HCT116 (cell line): ENCODE measurements at regions not wholly inside any gene's neighbourhood (a gene's known extent, or its start where the extent isn't known, plus 50 kb on each side); places are given as distances from the start of the nearest gene placed in this dataset.

ENCODE experiments used
- ATAC-seq: fragments of 200-7000 bp; cut with Tn5 transposase; 2 replicates; pipeline ENCODE4 v1.9.1; 2020; ENCODE audit warnings: mild to moderate bottlenecking, moderate library complexity
- BruUV-seq: library from RNA; stranded (reverse); fragments of 400-500 nt; replicated peaks from 2 replicates; lab custom pipeline; 2021; lab: Mats Ljungman, UMichigan
- CTCF ChIA-PET: fragments of 300-600 bp; sonication (Branson Sonifier 250); formaldehyde crosslinking; loops from one replicate; lab custom pipeline; 2021; ENCODE audit warnings: antibody characterized with exemption; lab: Charles Lee
- POLR2A ChIA-PET: fragments of 300-600, 350-600 bp; sonication (Branson Sonifier 250); formaldehyde crosslinking; loops from one replicate; lab custom pipeline; 2021; ENCODE audit warnings: antibody characterized with exemption; lab: Charles Lee
- RAD21 ChIA-PET, 2 experiments: fragments of 300-600 bp; sonication (Branson Sonifier 250); formaldehyde crosslinking; loops; one replicate each; lab custom pipeline; 2023; ENCODE audit warnings: low total read pairs in 2 of 2; ENCODE audit not compliant: uncharacterized antibody in 2 of 2, unreplicated experiment in 2 of 2, low non-redundant PET in 1 of 2; lab: Charles Lee
- DNase-seq: peaks from one replicate; pipeline ENCODE4 v3.0.0-alpha.2; 2010; ENCODE audit warnings: low read depth, low spot score
- H2AFZ ChIP-seq: fragments of 200-600 bp; shearing (Covaris generic), sonication (generic); 2 replicates; pipeline ENCODE4 v1.6.1; 2017; ENCODE audit warnings: low read depth, mixed run types, mixed read lengths, antibody characterized with exemption, low read length; ENCODE audit not compliant: poor library complexity, severe bottlenecking
- H3K27ac ChIP-seq: 2 replicates; pipeline ENCODE4 v1.5.1; 2012; ENCODE audit warnings: low read depth, low read length
- H3K27me3 ChIP-seq: fragments of 200-600 bp; sonication (generic); 2 replicates; pipeline ENCODE4 v1.6.1; 2016; ENCODE audit warnings: mixed run types, low read length, mixed read lengths; ENCODE audit not compliant: insufficient read depth
- H3K36me3 ChIP-seq, 2 experiments: fragments of 200-500 bp in 1 of 2; fragments of 200-600 bp in 1 of 2; sonication (Bioruptor generic) in 1 of 2; sonication (generic) in 1 of 2; 2 replicates each; pipeline versions ENCODE4 v1.5.1 to v1.6.1; 2014 to 2016; ENCODE audit warnings: low read length in 2 of 2, inconsistent platforms in 1 of 2, mixed read lengths in 1 of 2, mixed run types in 1 of 2; ENCODE audit not compliant: insufficient read depth in 2 of 2, control insufficient read depth in 1 of 2
- H3K4me1 ChIP-seq, 2 experiments: fragments of 200-600 bp in 1 of 2; sonication (generic) in 1 of 2; 2 replicates each; pipeline versions ENCODE4 v1.5.1 to v1.6.1; 2012 to 2017; ENCODE audit warnings: low read length in 2 of 2, inconsistent platforms in 1 of 2, mild to moderate bottlenecking in 1 of 2, mixed read lengths in 1 of 2, mixed run types in 1 of 2, moderate library complexity in 1 of 2; ENCODE audit not compliant: insufficient read depth in 2 of 2, control insufficient read depth in 1 of 2
- H3K4me2 ChIP-seq: fragments of 200-600 bp; sonication (generic); 2 replicates; pipeline ENCODE4 v1.6.1; 2017; ENCODE audit warnings: mixed run types, low read length, mixed read lengths
- H3K4me3 ChIP-seq, 2 experiments: fragments of 200-600 bp in 1 of 2; sonication (generic) in 1 of 2; replicated peaks in 1 of 2; 2 replicates each; pipeline ENCODE4 v1.5.1; 2011 to 2016; ENCODE audit warnings: low read length in 2 of 2, control low read depth in 1 of 2, low read depth in 1 of 2, mild to moderate bottlenecking in 1 of 2, mixed read lengths in 1 of 2, mixed run types in 1 of 2
- H3K79me2 ChIP-seq: fragments of 200-600 bp; sonication (generic); 2 replicates; pipeline ENCODE4 v1.6.1; 2017; ENCODE audit warnings: mild to moderate bottlenecking, mixed run types, low read length, moderate library complexity, mixed read lengths; ENCODE audit not compliant: insufficient read depth
- H3K9ac ChIP-seq: fragments of 200-600 bp; sonication (generic); 2 replicates; pipeline ENCODE4 v1.6.1; 2016; ENCODE audit warnings: low read length, mixed read lengths
- H3K9me2 ChIP-seq: fragments of 200-600 bp; sonication (generic), shearing (Covaris generic); 2 replicates; pipeline ENCODE4 v1.6.1; 2017; ENCODE audit warnings: mixed run types, mild to moderate bottlenecking, moderate library complexity; ENCODE audit not compliant: insufficient read depth
- H3K9me3 ChIP-seq, 2 experiments: fragments of 200-500 bp in 1 of 2; fragments of 200-600 bp in 1 of 2; sonication (Bioruptor generic) in 1 of 2; sonication (generic) in 1 of 2; 2 replicates each; pipeline ENCODE4 v1.6.1; 2014 to 2017; ENCODE audit warnings: low read length in 2 of 2, mixed read lengths in 2 of 2, inconsistent platforms in 1 of 2, low read depth in 1 of 2, mild to moderate bottlenecking in 1 of 2, mixed run types in 1 of 2, moderate library complexity in 1 of 2; ENCODE audit not compliant: control insufficient read depth in 1 of 2, insufficient read depth in 1 of 2
- H4K20me1 ChIP-seq: fragments of 200-600 bp; sonication (generic), shearing (Covaris generic); 2 replicates; pipeline ENCODE4 v1.6.1; 2017; ENCODE audit warnings: mixed run types, mild to moderate bottlenecking, moderate library complexity; ENCODE audit not compliant: insufficient read depth
- ATF3 ChIP-seq: IDR thresholded peaks from 2 replicates; pipeline ENCODE4 v1.6.1; 2012
- CTCF ChIP-seq, 3 experiments: fragments of 200-600 bp in 1 of 3; sonication (generic) in 1 of 3; IDR thresholded peaks in 2 of 3; conservative IDR thresholded peaks in 1 of 3; 2 replicates each; pipeline ENCODE4 v1.5.1; 2012 to 2017; ENCODE audit warnings: low read depth in 2 of 3, low read length in 2 of 3, antibody characterized with exemption in 1 of 3, borderline replicate concordance in 1 of 3, control low read depth in 1 of 3, mild to moderate bottlenecking in 1 of 3, mixed read lengths in 1 of 3, mixed run types in 1 of 3, moderate library complexity in 1 of 3; ENCODE audit not compliant: insufficient read depth in 1 of 3
- EGR1 ChIP-seq: IDR thresholded peaks from 2 replicates; pipeline ENCODE4 v1.6.1; 2012; ENCODE audit warnings: low read depth
- ELF1 ChIP-seq: IDR thresholded peaks from 2 replicates; pipeline ENCODE4 v1.6.1; 2012; ENCODE audit warnings: low read depth, borderline replicate concordance
- EZH2 ChIP-seq: fragments of 200-600 bp; sonication (generic); IDR thresholded peaks from 2 replicates; pipeline ENCODE4 v1.6.1; 2017; ENCODE audit warnings: antibody characterized with exemption, mixed run types
- EZH2phosphoT487 ChIP-seq: fragments of 200-600 bp; IDR thresholded peaks from 2 replicates; pipeline ENCODE4 v1.6.1; 2018; ENCODE audit warnings: antibody characterized with exemption, borderline replicate concordance
- FOSL1 ChIP-seq: IDR thresholded peaks from 2 replicates; pipeline ENCODE4 v1.6.1; 2012; ENCODE audit warnings: low read depth
- JUND ChIP-seq: IDR thresholded peaks from 2 replicates; pipeline ENCODE4 v1.6.1; 2012
- MAX ChIP-seq: IDR thresholded peaks from 2 replicates; pipeline ENCODE4 v1.6.1; 2012
- POLR2A ChIP-seq: IDR thresholded peaks from 2 replicates; pipeline ENCODE4 v1.7.0; 2011; ENCODE audit warnings: borderline replicate concordance; ENCODE audit not compliant: insufficient read depth, insufficient read length; ENCODE audit errors: extremely low read depth
- POLR2AphosphoS5 ChIP-seq: IDR thresholded peaks from 2 replicates; pipeline ENCODE4 v1.6.1; 2011; ENCODE audit warnings: mild to moderate bottlenecking, low read depth, low read length, moderate library complexity
- REST ChIP-seq: IDR thresholded peaks from 2 replicates; pipeline ENCODE4 v1.6.1; 2012; ENCODE audit warnings: low read depth
- SIN3A ChIP-seq: IDR thresholded peaks from 2 replicates; pipeline ENCODE4 v1.6.1; 2012; ENCODE audit warnings: low read depth
- SP1 ChIP-seq: IDR thresholded peaks from 2 replicates; pipeline ENCODE4 v1.6.1; 2012; ENCODE audit warnings: low read depth
- SRF ChIP-seq: IDR thresholded peaks from 2 replicates; pipeline ENCODE4 v1.6.1; 2012; ENCODE audit warnings: low read depth
- TCF7L2 ChIP-seq: IDR thresholded peaks from 2 replicates; pipeline ENCODE4 v1.7.0; 2011; ENCODE audit warnings: borderline replicate concordance, inconsistent platforms; ENCODE audit not compliant: insufficient read depth, insufficient read length; ENCODE audit errors: extremely low read depth
- YY1 ChIP-seq: IDR thresholded peaks from 2 replicates; pipeline ENCODE4 v1.6.1; 2011; ENCODE audit warnings: low read length, low read depth, moderate library complexity, mild to moderate bottlenecking; ENCODE audit not compliant: insufficient replicate concordance; ENCODE audit errors: extremely low read depth
- ZBTB33 ChIP-seq: IDR thresholded peaks from 2 replicates; pipeline ENCODE4 v1.6.1; 2011; ENCODE audit warnings: mild to moderate bottlenecking, low read length, moderate library complexity; ENCODE audit not compliant: insufficient replicate concordance; ENCODE audit errors: extremely low read depth
- ZFX ChIP-seq: fragments of 450-650 bp; IDR thresholded peaks from 2 replicates; pipeline ENCODE4 v1.6.1; 2017
- ZNF274 ChIP-seq: fragments of 200-500 bp; sonication (Bioruptor generic); IDR thresholded peaks from 2 replicates; pipeline ENCODE4 v1.6.1; 2014; ENCODE audit warnings: mild to moderate bottlenecking, low read depth, low read length, inconsistent platforms
- intact Hi-C: fragments of 100-400 bp; cut with micrococcal nuclease; formaldehyde crosslinking; loops from 2 replicates; pipeline ENCODE4 v1.10.0; 2022

- H3K36me3 ChIP-seq: peaks cover 3 to 11% of the 10 kb centered on the region in 2 experiments; a peak in 3 of 4 replicates
- no peaks in the 10 kb centered on the region for H3K9me3 ChIP-seq
- BruUV-seq: no TSS peak
- H2AFZ ChIP-seq: no peak overlapping the region
- H3K4me2 ChIP-seq: no peak overlapping the region
- POLR2A ChIA-PET: no interaction called here
- no peak overlapping the region for H3K4me3 ChIP-seq
- DNase-seq (no peak), ATAC-seq (no peak)
- peaks cover 3% of the 10 kb centered on the region in 2 experiments; a peak in 3 of 4 replicates for H3K4me1 ChIP-seq
- no peak overlapping the region for H3K27ac ChIP-seq
- H3K9me2 ChIP-seq: no peaks in the 10 kb centered on the region
- no peaks in the 10 kb centered on the region for H3K27me3 ChIP-seq
- no peak for TF ChIP-seq POLR2A
- TF ChIP-seq TCF7L2: no peak
- no peak for TF ChIP-seq EZH2phosphoT487
- no peak for TF ChIP-seq SRF
- TF ChIP-seq CTCF (IDR thresholded peaks at IDR 0.05 in 2 of 3, conservative IDR thresholded peaks at IDR 0.05 in 1 of 3; ENCODE audit: borderline replicate concordance in 1 of 3, insufficient read depth in 1 of 3, low read depth in 2 of 3, low read length in 2 of 3): no peak
- no peak for TF ChIP-seq YY1
- TF ChIP-seq ELF1: no peak
- no peak for TF ChIP-seq ZNF274
- TF ChIP-seq JUND: no peak
- TF ChIP-seq MAX: no peak
- TF ChIP-seq ZBTB33: no peak
- no peak for TF ChIP-seq SIN3A
- TF ChIP-seq ATF3: no peak
- no peak for TF ChIP-seq REST
- TF ChIP-seq SP1: no peak
- no peak for TF ChIP-seq POLR2AphosphoS5
- TF ChIP-seq EZH2: no peak
- no peak for TF ChIP-seq FOSL1
- TF ChIP-seq ZFX: no peak
- no peak for TF ChIP-seq EGR1
- intact Hi-C loops: no loop called here
- H4K20me1 ChIP-seq: peaks cover 23% of the 10 kb centered on the region; the same call in 1 of the 2 replicates
- RAD21 ChIA-PET: no interaction called here
- CTCF ChIA-PET: interaction anchor here (1.6 kb wide), 1 partner anchor 12 kb away, joined by 3 read pairs; no protein-coding TSS in a partner anchor
- H3K9ac ChIP-seq: no peak overlapping the region
- peaks cover 100% of the 10 kb centered on the region for H3K79me2 ChIP-seq
Observed at GRCh38 chr13:50073340-50073739, 58.1 kb downstream of the KCNRG start.
